GM21381 (cell line): ENCODE measurements at regions not wholly inside any gene's neighbourhood (a gene's known extent, or its start where the extent isn't known, plus 50 kb on each side); places are given as distances from the start of the nearest gene placed in this dataset.

Source experiments
- ATAC-seq: cut with Tn5 transposase; IDR thresholded peaks from one replicate; pipeline ENCODE4 v1.9.1; 2021; ENCODE audit warnings: mild to moderate bottlenecking, moderate library complexity; ENCODE audit not compliant: unreplicated experiment

DNA sequence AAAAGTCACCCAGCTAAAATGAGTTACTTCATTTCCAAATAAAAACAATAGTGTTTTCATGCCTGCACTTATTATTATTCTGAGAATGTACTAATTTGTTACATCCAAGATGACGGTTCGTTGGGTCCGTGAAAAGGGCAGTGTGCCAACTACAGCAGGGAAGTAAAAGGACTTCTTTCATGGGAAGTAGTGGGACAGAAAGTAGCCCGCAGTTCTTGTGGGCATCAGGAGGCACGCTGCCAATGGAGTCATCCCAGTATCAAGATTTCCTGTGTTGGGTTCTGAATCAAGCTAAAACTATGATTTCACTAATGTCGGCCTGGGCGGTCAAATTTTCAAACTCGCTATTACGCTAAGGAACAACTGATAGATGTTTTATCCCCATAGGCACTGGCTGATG is 254.5 kb upstream of the SOX2 start:
- no peak for ATAC-seq

DNA sequence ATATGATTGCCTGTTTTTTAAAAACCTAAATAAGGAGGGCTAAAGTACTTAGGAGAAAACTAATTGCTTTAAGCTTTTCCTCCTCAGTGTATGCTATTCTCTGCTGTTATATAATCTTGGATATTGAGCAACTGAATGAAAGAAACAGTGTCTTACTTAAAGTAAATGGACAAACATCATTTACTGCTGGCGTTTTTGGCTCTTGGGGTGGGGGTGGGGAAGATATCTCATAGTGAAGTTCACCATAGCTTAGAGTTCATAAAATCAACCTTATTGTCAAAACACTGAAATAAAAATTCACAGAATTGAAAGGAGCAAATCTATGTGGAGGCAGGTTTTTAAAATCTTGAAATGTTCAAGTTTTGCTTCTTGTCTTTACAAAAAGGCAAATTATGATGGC is 256.4 kb upstream of the SOX2 start:
- ATAC-seq, result no peak

DNA sequence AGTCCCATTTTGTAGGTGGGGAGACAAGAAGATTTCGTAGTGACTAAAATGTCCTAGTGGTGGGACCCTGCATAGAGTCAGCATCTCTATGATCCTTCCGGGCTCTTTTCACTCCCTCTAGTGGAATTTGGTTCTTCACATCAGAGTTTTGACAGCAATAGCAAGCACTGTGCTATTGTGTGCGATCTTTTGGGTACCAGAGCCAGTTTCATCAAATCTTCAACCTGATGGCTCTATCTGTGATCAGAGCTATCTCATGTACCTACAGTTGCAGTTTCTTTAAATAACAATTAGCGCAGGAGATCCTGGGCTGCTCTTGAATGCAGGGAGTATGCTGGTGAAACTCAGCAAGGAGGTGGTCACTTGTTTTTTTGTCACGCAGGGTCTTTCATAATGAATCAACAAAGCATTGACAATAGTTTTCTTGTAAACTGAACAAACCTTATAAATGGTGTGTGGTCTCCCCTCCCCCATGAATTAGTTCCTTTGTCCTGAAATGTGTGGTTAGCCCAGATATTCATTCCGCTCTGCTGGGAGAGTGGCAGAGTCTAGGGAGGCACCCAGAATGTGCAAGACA is 257.2 kb upstream of the SOX2 start:
- ATAC-seq, result no peak

DNA sequence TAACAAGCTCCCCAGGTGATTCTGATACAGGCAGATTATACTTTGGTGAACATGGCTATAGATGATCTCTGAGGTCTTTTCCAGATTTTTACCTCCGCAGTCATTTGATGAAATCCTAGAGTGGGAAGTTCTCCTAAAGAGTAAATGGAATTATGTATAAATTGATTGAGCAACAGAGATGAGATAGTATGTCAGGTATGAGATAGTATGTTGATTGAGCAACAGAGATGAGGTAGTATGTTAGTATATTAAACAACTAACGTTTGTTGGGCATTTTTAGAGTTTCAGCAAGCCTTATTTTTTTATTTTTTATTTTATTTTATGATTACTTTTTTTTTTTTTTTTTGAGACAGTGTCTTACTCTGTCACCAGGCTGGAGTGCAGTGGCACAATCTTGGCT is 265.0 kb upstream of the SOX2 start:
- ATAC-seq, result no peak

DNA sequence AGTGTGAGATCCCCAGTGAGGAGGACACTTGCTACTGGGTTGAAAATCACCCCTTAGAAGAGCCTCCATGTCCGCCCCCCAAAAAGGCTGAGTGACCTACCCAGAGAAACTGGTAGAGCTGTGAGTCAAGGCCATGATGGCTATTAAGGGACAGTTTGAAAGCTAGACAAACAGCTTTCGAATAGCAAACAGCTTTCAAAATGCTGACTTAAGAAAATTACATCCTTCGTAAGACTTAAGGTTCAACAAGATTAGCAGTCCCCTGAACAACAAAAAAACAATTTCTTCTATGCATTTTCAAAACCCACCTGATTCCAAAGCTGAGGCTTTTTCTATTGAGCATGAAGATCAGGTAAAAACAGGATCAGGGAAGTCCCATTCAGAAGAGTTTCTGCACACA is 269.7 kb upstream of the SOX2 start:
- no peak for ATAC-seq

DNA sequence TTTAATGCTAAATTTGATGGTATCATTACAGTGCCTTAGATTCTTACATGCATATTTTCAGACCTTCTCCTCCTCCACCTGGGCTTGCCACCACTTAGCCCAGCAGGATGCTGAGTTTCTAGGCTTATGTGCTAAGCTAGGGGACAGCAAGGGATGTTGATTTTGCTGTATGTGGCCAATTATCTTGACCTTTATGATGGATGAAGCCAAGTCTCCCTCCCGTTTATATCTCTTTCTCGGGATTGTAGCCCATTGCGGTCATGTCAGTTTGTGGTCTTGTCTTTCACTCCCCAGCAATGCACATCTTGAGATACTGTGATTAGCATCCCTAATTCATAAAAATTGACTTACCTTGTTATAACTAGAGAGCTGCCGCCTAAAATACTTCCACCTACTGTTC is 278.7 kb upstream of the SOX2 start:
- ATAC-seq, result no peak

DNA sequence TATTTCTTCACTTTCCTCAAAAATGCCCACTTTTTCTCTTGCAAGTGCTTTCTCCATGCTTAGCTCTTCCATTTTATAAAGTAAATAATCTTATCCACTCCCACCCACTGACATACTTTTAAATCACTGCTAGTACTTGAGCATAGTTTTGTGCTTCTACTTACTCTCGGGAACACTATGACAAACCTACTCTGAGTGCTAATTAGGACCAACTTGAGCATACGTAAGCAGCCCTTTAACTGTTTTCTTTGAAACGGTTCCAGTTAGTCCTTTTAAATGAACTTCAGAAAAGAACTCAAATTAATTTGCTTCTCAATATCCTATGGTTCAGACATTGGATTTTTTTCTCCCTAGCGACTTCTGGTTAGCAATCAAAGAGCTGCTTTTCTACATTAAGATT is 280.0 kb upstream of the SOX2 start:
- no peak for ATAC-seq

DNA sequence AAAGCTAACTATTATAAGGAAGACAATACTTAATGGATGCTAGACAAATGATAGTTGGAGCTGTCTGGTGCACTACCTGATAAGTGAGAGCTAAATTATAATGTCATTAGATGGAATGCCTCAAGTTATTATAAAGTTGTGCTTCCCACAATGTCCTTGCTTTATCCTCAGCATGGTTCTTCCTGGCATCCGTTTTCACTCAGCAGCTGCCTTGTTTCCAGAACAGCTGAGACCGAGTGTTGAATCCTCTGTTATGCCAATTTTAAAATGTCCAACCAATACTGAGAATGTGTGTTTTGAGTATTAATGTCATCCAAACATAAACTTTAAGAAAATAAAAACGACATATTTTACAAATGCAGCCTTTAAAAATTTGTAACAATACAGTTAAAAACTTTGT is 286.7 kb upstream of the SOX2 start:
- ATAC-seq, result no peak

DNA sequence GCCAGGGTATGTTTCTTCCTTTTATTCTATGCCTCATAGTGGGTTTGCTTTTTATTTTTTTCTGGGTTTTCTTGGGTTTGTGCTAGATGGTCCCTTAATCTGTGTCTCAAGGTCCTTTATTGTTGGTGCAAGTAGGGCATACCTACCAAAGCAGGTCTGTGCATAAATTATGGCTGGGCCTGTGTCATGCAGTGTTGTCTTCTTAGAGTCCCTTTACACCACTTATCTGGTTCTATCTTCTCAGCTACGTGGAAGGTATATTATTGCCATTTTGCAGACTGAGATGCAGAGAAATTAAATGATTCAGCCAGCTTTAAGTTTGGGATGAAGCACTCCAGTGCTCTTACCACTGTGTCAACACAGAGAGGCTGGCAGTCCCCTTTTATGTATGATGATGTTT is 293.5 kb upstream of the SOX2 start:
- no peak for ATAC-seq

DNA sequence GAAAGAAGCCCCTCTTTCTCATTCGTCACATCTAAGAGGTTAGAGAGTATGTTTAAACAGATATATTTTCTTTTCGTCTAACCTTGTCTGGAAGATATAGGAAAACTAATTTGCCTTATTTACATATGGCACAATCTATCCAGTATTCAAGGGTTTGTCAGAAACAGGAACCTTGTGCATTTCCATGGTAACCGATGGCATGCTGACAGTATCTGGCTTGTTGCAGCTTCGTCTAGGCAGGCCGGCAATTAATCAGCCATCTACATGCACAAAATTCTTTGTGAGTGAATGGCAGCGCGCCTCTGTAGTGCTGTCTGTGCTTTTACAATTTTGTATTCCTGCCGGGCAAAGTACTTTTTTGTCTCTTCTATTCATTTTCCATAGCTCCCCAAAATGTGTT is 294.0 kb upstream of the SOX2 start:
- ATAC-seq, result no peak

DNA sequence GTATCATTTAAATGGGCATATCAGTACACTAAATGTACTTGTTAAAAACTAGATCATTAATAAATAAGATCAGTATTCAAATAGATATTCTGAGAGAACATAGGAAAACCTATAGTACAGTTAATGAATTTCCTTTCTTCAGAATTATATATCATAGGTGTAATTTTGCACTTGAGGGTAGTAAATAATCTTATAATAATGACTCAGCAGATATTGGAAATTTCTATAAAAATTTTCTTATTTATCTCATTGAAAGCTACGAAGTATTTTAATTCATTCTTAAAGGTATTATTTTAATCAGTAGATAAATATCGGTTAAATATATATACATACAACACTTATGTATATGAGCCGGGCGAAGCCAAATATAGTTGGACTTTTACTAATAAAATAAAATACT is 300.9 kb upstream of the SOX2 start:
- no peak for ATAC-seq

DNA sequence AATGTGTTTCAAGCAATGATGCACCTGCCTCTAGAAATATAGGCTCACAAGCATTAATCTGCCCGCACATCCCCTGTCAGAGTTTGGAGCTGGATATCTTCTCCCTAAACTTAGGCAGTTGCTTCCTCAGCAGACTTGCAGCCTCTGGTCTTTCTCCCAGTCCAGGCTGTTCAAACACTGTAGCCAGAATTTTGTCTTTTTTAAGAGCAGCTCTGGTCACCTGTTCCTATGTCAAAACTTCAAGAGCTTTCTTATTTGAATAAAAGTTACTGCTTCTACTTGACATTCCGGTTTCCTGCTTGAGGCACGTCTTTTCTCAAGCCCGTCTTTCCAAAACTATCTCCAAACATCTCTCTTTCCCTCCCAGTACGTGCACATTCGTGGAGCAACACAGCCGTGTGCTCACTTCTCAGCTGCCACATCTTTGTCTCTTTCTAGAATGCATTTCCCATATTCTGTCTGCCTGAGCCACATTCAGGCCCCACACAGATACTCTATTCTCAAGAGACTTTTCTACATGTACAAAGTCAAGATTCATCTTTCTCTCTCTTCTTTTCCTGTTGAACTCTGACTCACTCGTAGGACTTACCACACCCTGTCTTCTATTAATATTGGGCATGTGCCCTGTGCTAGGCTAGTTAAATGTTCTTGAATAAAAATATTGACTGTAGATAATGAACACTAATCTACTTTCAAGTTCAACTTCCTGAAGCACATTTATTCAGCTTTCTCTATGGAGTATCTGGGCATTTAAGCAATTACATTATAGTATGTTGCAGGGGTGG is 307.7 kb upstream of the SOX2 start:
- ATAC-seq, result no peak

DNA sequence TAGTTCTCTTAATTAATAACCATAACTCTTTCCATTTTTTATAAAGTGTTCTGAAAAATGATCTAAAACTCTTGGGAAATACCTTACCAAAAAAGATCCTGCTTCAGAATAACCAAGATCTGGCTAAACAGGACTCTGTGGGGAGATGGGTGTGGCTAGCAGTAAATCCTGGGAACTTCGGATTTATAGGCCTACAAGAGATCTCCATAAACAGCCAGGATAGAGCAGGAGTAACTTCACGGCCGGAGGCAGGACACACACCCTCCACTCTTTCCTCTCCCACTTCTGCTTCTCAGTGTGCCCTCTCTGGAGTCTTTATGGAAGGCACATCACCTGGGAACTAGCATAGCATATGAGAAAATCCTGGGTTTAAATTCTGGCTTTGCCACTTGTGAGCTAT is 309.4 kb upstream of the SOX2 start:
- ATAC-seq, result no peak

DNA sequence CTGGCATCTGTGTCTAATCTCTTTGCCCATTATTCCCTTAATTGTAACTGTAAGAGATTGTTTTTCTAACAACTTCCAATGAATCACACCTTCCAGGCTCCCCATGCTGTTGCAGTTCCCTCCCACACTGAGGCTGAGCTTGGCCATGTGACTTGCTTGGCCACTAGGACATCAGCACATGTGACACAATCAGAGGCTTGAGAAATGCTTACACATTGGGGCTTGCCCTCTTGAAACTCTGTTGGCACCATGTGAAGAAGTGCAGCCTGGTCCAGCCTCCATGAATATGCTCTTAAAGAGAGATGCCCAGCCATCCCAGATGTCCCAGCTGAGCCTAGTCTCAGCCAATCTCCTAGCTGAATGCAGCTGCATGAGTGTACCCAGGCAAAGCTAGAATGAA is 326.8 kb upstream of the SOX2 start:
- ATAC-seq, result no peak

DNA sequence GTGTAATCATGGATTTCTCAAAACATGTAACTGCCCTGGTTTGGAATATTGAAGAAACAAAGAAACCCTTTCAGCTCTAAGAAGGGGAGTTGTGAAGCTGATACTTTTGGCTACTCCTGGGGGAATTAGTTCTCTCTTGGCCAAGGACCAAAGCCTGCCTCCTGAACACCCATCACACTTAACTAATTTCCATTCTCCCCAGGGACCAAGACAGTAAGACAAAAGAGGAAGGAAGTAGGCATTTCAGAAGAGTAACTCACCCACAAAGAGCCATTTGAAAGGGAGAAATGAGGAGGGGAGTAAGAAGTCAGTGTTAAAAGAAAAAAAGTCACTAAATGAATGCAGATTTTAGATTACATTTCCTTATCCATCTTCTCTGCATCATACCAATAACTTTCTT is 328.0 kb upstream of the SOX2 start:
- no peak for ATAC-seq

DNA sequence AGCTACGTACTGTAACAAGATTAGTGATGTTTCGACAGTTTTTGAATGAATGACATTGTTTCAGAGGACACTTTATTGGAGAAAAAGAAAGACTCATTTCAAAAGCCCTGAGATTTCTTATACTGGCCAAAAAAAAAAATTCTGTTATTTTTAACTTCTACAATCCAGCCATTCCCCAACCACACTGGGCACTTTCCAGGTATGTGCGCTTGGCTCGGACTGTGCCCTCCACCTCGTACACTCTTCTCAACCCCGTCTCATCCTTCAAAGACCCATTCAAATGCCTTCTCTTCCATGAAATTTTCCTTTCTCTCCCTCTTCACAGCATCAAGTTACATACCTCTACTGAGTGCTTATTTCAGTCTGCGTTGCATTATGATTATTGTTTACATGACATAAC is 328.5 kb upstream of the SOX2 start:
- no peak for ATAC-seq

DNA sequence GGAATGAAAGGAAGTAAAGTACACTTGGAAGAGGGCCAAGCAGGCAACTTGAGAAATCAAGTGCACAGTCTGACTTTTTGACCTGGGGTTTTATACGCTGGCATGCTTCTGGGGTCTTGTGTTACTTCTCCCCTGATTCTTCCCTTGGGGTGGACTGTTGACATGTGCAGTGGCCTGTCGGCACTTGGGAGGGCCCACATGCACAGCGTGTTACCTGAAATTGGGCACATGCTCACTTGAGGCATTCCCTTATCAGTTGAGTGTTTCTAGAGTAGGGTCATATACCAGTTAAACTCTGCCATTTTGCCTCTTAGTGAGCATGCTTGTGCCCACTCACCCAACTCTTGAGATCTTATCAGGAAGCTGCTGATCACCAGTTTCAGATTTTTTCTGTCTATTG is 329.1 kb upstream of the SOX2 start:
- no peak for ATAC-seq

DNA sequence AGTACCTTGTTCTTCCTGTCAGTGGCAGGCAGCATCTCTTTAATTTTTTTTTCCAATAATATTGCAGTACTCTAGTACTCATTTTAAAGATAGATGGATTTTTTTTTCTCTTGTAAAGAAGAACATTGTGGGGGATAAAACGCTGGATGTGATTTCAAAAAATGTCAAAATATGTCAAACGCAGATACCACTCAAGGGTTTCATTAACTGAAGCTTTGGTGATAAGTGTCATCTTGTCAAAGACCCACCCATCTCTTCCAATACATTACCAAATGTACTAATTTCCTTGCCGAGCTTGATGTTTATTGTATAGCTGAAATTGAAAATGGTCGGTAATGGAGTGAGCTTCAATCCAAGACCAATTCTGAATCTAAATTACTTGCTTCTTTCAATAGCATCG is 332.4 kb upstream of the SOX2 start:
- ATAC-seq, result no peak

DNA sequence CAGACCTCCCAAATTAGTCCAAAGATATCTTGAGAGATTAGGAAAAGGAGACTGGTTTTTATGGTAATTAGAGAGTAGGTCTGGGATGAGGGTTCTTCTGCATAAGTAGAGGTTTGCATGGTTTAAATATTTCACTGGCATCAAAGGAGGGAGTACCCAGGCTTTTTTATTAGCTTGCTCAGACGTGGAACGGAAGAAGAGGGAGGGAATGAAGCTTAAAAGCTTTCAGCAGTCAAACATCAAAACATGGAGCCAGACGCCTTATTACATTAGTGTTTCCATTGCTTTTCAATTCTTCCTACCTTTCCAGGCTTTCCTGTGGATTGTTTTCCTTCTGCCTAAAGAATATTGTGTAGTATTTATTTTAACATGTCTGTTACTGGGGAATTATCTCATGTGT is 342.1 kb upstream of the SOX2 start:
- no peak for ATAC-seq

DNA sequence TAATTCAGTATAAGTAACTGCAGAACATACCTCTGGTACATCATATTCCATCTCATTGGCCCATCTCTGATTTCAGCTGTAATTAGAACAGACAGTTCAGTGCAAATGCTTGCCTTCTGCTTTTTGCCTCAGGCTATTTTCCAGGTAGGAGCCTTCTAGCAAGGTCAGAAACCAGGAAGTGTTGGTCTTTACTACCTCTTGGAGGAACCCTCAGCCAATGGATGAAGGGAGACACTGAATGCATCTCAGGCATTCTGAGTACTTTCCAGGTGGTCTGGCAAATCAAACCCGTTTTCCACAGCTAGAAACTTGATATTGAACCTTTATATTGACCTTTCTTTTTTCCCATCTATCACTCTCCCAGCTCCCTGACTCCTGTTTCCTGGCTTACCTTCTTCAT is 348.5 kb upstream of the SOX2 start:
- ATAC-seq, result no peak

DNA sequence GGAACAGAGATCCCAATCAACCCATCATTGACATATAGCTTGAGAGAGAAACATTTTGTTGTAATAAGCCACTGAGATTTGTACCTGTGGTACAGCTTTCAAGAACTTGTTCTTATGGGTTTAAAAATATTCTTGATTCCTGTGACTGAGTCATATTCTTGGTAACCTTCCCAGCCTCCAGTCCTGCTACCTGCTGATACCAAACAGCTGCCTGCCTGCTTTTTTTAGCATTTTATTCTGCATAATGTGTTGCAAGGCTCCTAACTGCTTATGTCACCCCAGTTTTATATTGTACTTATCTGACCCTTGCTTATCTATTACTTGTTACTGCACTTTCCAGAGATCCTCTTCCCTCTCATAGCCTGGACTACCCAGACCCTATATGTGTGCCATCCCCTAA is 349.3 kb upstream of the SOX2 start:
- no peak for ATAC-seq

DNA sequence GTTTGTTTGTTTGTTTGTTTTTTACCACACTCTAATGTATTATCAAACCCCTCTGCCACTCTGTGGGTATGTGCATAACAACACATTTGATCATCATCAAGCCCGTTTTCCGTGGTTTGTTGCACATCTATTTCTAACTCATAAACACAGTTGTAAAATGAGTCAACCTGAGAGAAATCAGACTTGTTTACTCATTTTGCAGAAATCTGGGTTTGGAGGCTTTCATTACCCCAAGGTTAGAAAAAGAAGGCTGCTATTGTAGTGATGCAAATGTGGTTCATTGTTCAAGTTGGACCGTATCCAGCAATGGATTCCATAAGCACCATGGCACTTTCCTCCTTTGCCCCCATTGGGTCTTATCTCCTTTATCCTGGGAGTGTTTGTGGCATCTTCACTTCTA is 353.2 kb upstream of the SOX2 start:
- no peak for ATAC-seq

DNA sequence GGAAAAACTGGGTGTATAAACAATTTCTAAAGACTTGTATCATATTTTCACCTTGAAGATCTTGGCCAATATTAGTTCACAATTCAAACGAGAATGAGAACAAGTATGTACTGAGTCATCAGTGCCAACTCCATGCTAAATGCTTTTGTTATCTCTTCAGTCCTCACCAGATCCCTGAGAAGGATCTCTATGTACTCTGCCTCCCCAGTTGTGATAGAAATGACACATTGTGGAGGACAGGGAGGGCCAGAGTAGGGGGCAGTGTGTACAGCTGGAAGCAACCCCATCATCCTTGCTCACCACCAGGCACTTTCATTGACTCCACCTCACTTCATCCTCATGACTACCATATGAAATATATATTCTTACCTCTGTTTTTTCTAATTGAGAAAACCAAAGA is 353.7 kb upstream of the SOX2 start:
- no peak for ATAC-seq
